ENCODE measurements at regions not wholly inside any gene's neighbourhood (a gene's known extent, or its start where the extent isn't known, plus 50 kb on each side); places are given as distances from the start of the nearest gene placed in this dataset.
"Not testable (repeated sequence)": the region's sequence is repeated elsewhere in the genome, so short reads cannot be mapped to it uniquely, and the experiment has no call there.

GRCh38 chr13:104571161-104571892 is 1505.1 kb upstream of the SLC10A2 start:
- peak; percentile 25 for DNase-seq

- DNase-seq = no peak
Observed at GRCh38 chr13:104567114-104567513, 1500.9 kb upstream of the SLC10A2 start.

- no peak for DNase-seq
Observed at GRCh38 chr13:104565888-104566287, 1499.7 kb upstream of the SLC10A2 start.

- no peak for DNase-seq
Observed at GRCh38 chr13:104553896-104554295, 1487.7 kb upstream of the SLC10A2 start.

- no peak for DNase-seq
Observed at GRCh38 chr13:104553186-104553585, 1487.0 kb upstream of the SLC10A2 start.

GRCh38 chr13:104534847-104535246 is 1468.6 kb upstream of the SLC10A2 start:
- DNase-seq = peak; percentile 19

- DNase-seq = no peak
Observed at GRCh38 chr13:104532132-104532531, 1465.9 kb upstream of the SLC10A2 start.

- no peak for DNase-seq
Observed at GRCh38 chr13:104530741-104531140, 1464.5 kb upstream of the SLC10A2 start.

GRCh38 chr13:104526561-104526960 is 1460.3 kb upstream of the SLC10A2 start:
- no peak for DNase-seq

- DNase-seq = no peak
Observed at GRCh38 chr13:104525467-104525866, 1459.2 kb upstream of the SLC10A2 start.

- DNase-seq = no peak
Observed at GRCh38 chr13:104522235-104523072, 1456.2 kb upstream of the SLC10A2 start.

- DNase-seq = no peak
Observed at GRCh38 chr13:104510422-104510821, 1444.2 kb upstream of the SLC10A2 start.

GRCh38 chr13:104493502-104493901 is 1427.3 kb upstream of the SLC10A2 start:
- not testable (repeated sequence) for DNase-seq

- no peak for DNase-seq
Observed at GRCh38 chr13:104491916-104492315, 1425.7 kb upstream of the SLC10A2 start.

- no peak for DNase-seq
Observed at GRCh38 chr13:104487006-104487405, 1420.8 kb upstream of the SLC10A2 start.

GRCh38 chr13:104485571-104485970 is 1419.4 kb upstream of the SLC10A2 start:
- no peak for DNase-seq

- no peak for DNase-seq
Observed at GRCh38 chr13:104483631-104484030, 1417.4 kb upstream of the SLC10A2 start.

GRCh38 chr13:104477261-104477660 is 1411.0 kb upstream of the SLC10A2 start:
- DNase-seq = no peak

- DNase-seq = no peak
Observed at GRCh38 chr13:104473936-104474335, 1407.7 kb upstream of the SLC10A2 start.

GRCh38 chr13:104466016-104466415 is 1399.8 kb upstream of the SLC10A2 start:
- DNase-seq = no peak

- no peak for DNase-seq
Observed at GRCh38 chr13:104461049-104461448, 1394.8 kb upstream of the SLC10A2 start.

GRCh38 chr13:104460554-104460953 is 1394.3 kb upstream of the SLC10A2 start:
- no peak for DNase-seq

GRCh38 chr13:104450006-104450405 is 1383.8 kb upstream of the SLC10A2 start:
- DNase-seq = no peak

GRCh38 chr13:104447348-104447747 is 1381.1 kb upstream of the SLC10A2 start:
- DNase-seq = no peak
